ENCODE measurements at regions not wholly inside any gene's neighbourhood (a gene's known extent, or its start where the extent isn't known, plus 50 kb on each side); places are given as distances from the start of the nearest gene placed in this dataset.
"Not testable (repeated sequence)": the region's sequence is repeated elsewhere in the genome, so short reads cannot be mapped to it uniquely, and the experiment has no call there.

GRCh38 chr1:104132382-104132973 lies 382.8 kb downstream of the AMY1C start:
- DNase-seq (ENCODE audit: low read depth) = peak; percentile 26
- H3K4me3 ChIP-seq (ENCODE audit: low read depth, low read length) = no peak overlapping the region
- no peak for TF ChIP-seq POLR2A (IDR thresholded peaks at IDR 0.05; ENCODE audit: extremely low read depth, insufficient read length)
- TF ChIP-seq, protein P1, sequence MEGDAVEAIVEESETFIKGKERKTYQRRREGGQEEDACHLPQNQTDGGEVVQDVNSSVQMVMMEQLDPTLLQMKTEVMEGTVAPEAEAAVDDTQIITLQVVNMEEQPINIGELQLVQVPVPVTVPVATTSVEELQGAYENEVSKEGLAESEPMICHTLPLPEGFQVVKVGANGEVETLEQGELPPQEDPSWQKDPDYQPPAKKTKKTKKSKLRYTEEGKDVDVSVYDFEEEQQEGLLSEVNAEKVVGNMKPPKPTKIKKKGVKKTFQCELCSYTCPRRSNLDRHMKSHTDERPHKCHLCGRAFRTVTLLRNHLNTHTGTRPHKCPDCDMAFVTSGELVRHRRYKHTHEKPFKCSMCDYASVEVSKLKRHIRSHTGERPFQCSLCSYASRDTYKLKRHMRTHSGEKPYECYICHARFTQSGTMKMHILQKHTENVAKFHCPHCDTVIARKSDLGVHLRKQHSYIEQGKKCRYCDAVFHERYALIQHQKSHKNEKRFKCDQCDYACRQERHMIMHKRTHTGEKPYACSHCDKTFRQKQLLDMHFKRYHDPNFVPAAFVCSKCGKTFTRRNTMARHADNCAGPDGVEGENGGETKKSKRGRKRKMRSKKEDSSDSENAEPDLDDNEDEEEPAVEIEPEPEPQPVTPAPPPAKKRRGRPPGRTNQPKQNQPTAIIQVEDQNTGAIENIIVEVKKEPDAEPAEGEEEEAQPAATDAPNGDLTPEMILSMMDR (IDR thresholded peaks at IDR 0.05; ENCODE audit: low read depth, low read length) = peak; percentile 56

- H3K4me3 ChIP-seq (ENCODE audit: low read depth, low read length); DNase-seq (ENCODE audit: low read depth): not testable (repeated sequence)
Measured at GRCh38 chr1:104135036-104135435, 385.3 kb downstream of the AMY1C start.

DNA sequence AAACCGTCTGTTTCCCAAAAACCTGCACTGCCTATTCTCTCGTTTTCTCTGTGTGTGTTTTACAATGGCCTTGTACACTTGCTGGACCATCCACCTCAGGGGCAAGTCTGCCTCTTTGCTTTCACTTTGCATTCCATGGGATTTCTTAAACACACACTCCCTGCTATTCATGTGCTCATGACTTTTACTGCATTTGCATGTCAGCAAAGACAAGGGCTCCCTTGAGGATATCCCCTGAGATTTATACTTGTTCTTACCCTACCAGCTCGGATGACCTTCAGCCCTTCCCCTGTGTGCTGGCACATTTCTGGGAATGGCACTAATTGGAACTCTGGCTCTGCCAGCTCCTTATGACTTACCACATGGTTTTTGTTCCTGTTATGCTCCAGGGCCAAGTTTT lies 386.9 kb downstream of the AMY1C start:
- H3K4me3 ChIP-seq (ENCODE audit: low read depth, low read length) = no peak overlapping the region
- no peak for TF ChIP-seq MAX (IDR thresholded peaks at IDR 0.05; ENCODE audit: low read depth, low read length)
- TF ChIP-seq POLR2A (IDR thresholded peaks at IDR 0.05; ENCODE audit: extremely low read depth, insufficient read length) = no peak
- DNase-seq (ENCODE audit: low read depth) = no peak

DNA sequence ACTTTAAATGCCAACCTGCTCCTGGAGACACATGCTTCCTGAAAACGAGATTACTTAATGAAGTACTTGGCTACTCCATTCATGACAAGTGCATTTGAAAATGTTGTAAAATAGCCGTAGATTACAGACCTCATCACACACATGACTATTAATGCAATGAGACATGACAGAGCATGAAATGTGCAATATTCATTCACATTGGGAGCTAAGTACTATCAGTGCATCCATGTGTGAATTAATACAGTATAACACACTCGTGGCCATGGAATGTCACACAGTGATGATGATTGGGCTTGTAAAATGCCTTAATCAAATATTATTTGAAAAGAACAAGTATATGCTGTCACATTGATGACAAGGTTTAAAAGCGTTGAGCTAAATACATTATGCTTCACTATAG lies 407.0 kb downstream of the AMY1C start:
- TF ChIP-seq, protein P1 (IDR thresholded peaks at IDR 0.05; ENCODE audit: low read depth, low read length) = no peak
- TF ChIP-seq MYC (IDR thresholded peaks at IDR 0.05; ENCODE audit: low read depth, low read length) (no peak), POLR2A (IDR thresholded peaks at IDR 0.05; ENCODE audit: extremely low read depth, insufficient read length) (no peak), MAX (IDR thresholded peaks at IDR 0.05; ENCODE audit: low read depth, low read length) (no peak)
- DNase-seq (ENCODE audit: low read depth) = no peak
- H3K4me3 ChIP-seq (ENCODE audit: low read depth, low read length) = no peak overlapping the region

GRCh38 chr1:104163912-104164476 lies 414.3 kb downstream of the AMY1C start:
- peak; percentile 3 for DNase-seq (ENCODE audit: low read depth)
- TF ChIP-seq, protein P1 (IDR thresholded peaks at IDR 0.05; ENCODE audit: low read depth, low read length) = no peak
- no peak for TF ChIP-seq MYC (IDR thresholded peaks at IDR 0.05; ENCODE audit: low read depth, low read length)
- no peak for TF ChIP-seq POLR2A (IDR thresholded peaks at IDR 0.05; ENCODE audit: extremely low read depth, insufficient read length)
- TF ChIP-seq MAX (IDR thresholded peaks at IDR 0.05; ENCODE audit: low read depth, low read length) = no peak
- H3K4me3 ChIP-seq (ENCODE audit: low read depth, low read length) = no peak overlapping the region

GRCh38 chr1:104172243-104172681 lies 422.6 kb downstream of the AMY1C start:
- TF ChIP-seq MAX (IDR thresholded peaks at IDR 0.05; ENCODE audit: low read depth, low read length) (no peak), MYC (IDR thresholded peaks at IDR 0.05; ENCODE audit: low read depth, low read length) (no peak), POLR2A (IDR thresholded peaks at IDR 0.05; ENCODE audit: extremely low read depth, insufficient read length) (no peak)
- TF ChIP-seq, protein P1 (IDR thresholded peaks at IDR 0.05; ENCODE audit: low read depth, low read length) = no peak
- no peak overlapping the region for H3K4me3 ChIP-seq (ENCODE audit: low read depth, low read length)
- DNase-seq (ENCODE audit: low read depth) = no peak

DNA sequence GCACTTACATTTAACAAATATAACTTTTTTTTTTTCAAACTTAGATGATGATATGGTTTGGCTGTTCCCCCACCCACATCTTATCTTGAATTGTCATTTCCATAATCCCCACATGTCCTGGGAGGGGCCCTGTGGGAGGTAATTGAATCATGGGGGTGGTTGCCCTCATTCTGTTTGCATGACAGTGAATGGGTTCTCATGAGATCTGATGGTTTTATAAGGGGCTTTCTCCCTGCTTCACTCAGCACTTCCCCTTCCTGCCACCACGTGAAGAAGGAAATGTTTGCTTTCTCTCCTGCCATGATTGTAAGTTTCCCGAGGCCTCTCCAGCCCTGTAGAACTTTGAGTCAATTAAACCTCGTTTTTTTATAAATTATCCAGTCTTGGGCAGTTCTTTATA lies 432.6 kb downstream of the AMY1C start:
- TF ChIP-seq MYC (IDR thresholded peaks at IDR 0.05; ENCODE audit: low read depth, low read length) (no peak), MAX (IDR thresholded peaks at IDR 0.05; ENCODE audit: low read depth, low read length) (no peak), POLR2A (IDR thresholded peaks at IDR 0.05; ENCODE audit: extremely low read depth, insufficient read length) (no peak)
- TF ChIP-seq, protein P1 (IDR thresholded peaks at IDR 0.05; ENCODE audit: low read depth, low read length) = no peak
- no peak for DNase-seq (ENCODE audit: low read depth)
- no peak overlapping the region for H3K4me3 ChIP-seq (ENCODE audit: low read depth, low read length)
